OCI-LY1 (cell line): ENCODE measurements at regions not wholly inside any gene's neighbourhood (a gene's known extent, or its start where the extent isn't known, plus 50 kb on each side); places are given as distances from the start of the nearest gene placed in this dataset.

ENCODE experiments used
- CTCF ChIP-seq: fragments of 200-600 bp; sonication (generic), shearing (Covaris generic); IDR thresholded peaks from 2 replicates; pipeline ENCODE4 v1.5.1; 2017; ENCODE audit warnings: mild to moderate bottlenecking, antibody characterized with exemption, low read length, moderate library complexity, mixed read lengths
- EZH2 ChIP-seq: fragments of 200-600 bp; sonication (generic), shearing (Covaris generic); IDR thresholded peaks from 2 replicates; pipeline ENCODE4 v1.8.0; 2017; ENCODE audit warnings: borderline replicate concordance, mixed run types, mild to moderate bottlenecking, antibody characterized with exemption, low read length, moderate library complexity, mixed read lengths

- no peak for TF ChIP-seq EZH2
- TF ChIP-seq CTCF: no peak
These were observed 375.5 kb downstream of the CDH9 start for GRCh38 chr5:26662806-26663360.
